HG02938 (cell line): ENCODE measurements at regions not wholly inside any gene's neighbourhood (a gene's known extent, or its start where the extent isn't known, plus 50 kb on each side); places are given as distances from the start of the nearest gene placed in this dataset.
"Not testable (repeated sequence)": the region's sequence is repeated elsewhere in the genome, so short reads cannot be mapped to it uniquely, and the experiment has no call there.

ENCODE experiments used
- ATAC-seq: cut with Tn5 transposase; IDR thresholded peaks from one replicate; pipeline ENCODE4 v1.9.1; 2021; ENCODE audit warnings: mild to moderate bottlenecking, moderate library complexity; ENCODE audit not compliant: unreplicated experiment

GRCh38 chr13:65336087-65336749 is 1893.9 kb downstream of the PCDH9 start:
- no peak for ATAC-seq

- ATAC-seq: no peak
These were observed 1899.4 kb downstream of the PCDH9 start for GRCh38 chr13:65330691-65331090.

- no peak for ATAC-seq
These were observed 1899.8 kb downstream of the PCDH9 start for GRCh38 chr13:65330287-65330686.

- not testable (repeated sequence) for ATAC-seq
These were observed 1906.9 kb downstream of the PCDH9 start for GRCh38 chr13:65323192-65323591.

GRCh38 chr13:65321423-65321822 is 1908.7 kb downstream of the PCDH9 start:
- ATAC-seq: not testable (repeated sequence)

GRCh38 chr13:65314008-65314407 is 1916.1 kb downstream of the PCDH9 start:
- ATAC-seq: no peak

- ATAC-seq: no peak
These were observed 1919.3 kb downstream of the PCDH9 start for GRCh38 chr13:65310663-65311328.

GRCh38 chr13:65309906-65310305 is 1920.2 kb downstream of the PCDH9 start:
- ATAC-seq: no peak

GRCh38 chr13:65308729-65309128 is 1921.4 kb downstream of the PCDH9 start:
- not testable (repeated sequence) for ATAC-seq

GRCh38 chr13:65307056-65307455 is 1923.1 kb downstream of the PCDH9 start:
- ATAC-seq: no peak

GRCh38 chr13:65302691-65303090 is 1927.4 kb downstream of the PCDH9 start:
- ATAC-seq: no peak

GRCh38 chr13:65301506-65301905 is 1928.6 kb downstream of the PCDH9 start:
- ATAC-seq: no peak

- no peak for ATAC-seq
These were observed 1929.9 kb downstream of the PCDH9 start for GRCh38 chr13:65300220-65300619.

GRCh38 chr13:65293530-65294198 is 1936.5 kb downstream of the PCDH9 start:
- no peak for ATAC-seq

GRCh38 chr13:65292488-65292901 is 1937.6 kb downstream of the PCDH9 start:
- ATAC-seq: no peak

GRCh38 chr13:65287405-65287804 is 1942.7 kb downstream of the PCDH9 start:
- no peak for ATAC-seq

- no peak for ATAC-seq
These were observed 1954.1 kb downstream of the PCDH9 start for GRCh38 chr13:65275838-65276630.

GRCh38 chr13:65275108-65275507 is 1955.0 kb downstream of the PCDH9 start:
- no peak for ATAC-seq

- ATAC-seq: not testable (repeated sequence)
These were observed 1956.2 kb downstream of the PCDH9 start for GRCh38 chr13:65273811-65274420.

- no peak for ATAC-seq
These were observed 1962.1 kb downstream of the PCDH9 start for GRCh38 chr13:65268009-65268408.

- no peak for ATAC-seq
These were observed 1964.1 kb downstream of the PCDH9 start for GRCh38 chr13:65265988-65266387.
